Retinal pigment epithelial cell (primary cell): ENCODE measurements at regions not wholly inside any gene's neighbourhood (a gene's known extent, or its start where the extent isn't known, plus 50 kb on each side); places are given as distances from the start of the nearest gene placed in this dataset.

Source experiments
- DNase-seq: peaks from one replicate; pipeline ENCODE4 v3.0.0-alpha.2; 2010; ENCODE audit warnings: low read depth
- H3K4me3 ChIP-seq: 2 replicates; pipeline ENCODE4 v1.5.1; 2011; ENCODE audit warnings: mild to moderate bottlenecking, low read length, control low read depth, moderate library complexity
- TF ChIP-seq, protein P1 (sequence below): conservative IDR thresholded peaks from 2 replicates; pipeline ENCODE4 v1.5.1; 2011; ENCODE audit warnings: low read depth, low read length, control low read depth, inconsistent platforms

DNA sequence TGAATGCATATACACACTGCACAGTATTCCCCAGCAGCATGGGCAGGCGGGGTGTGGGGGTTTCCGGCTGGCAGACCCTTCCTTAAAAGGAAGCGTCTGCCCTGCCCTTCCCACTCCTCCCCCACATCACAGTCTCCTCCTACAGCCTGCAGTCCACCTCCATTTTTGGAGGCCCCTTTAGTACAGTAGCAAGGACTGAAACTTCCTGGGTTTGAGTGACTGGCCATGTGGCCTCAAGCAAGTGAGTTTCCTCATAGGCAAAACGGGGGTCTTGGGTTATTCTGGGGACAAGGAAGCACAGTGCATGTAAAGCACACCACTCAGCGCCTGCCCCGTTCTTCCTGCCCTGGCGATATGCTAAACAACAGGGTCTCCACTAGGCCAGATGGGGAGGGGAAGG, 62.1 kb upstream of the COL13A1 start:
- no peak overlapping the region for H3K4me3 ChIP-seq
- TF ChIP-seq, protein P1, sequence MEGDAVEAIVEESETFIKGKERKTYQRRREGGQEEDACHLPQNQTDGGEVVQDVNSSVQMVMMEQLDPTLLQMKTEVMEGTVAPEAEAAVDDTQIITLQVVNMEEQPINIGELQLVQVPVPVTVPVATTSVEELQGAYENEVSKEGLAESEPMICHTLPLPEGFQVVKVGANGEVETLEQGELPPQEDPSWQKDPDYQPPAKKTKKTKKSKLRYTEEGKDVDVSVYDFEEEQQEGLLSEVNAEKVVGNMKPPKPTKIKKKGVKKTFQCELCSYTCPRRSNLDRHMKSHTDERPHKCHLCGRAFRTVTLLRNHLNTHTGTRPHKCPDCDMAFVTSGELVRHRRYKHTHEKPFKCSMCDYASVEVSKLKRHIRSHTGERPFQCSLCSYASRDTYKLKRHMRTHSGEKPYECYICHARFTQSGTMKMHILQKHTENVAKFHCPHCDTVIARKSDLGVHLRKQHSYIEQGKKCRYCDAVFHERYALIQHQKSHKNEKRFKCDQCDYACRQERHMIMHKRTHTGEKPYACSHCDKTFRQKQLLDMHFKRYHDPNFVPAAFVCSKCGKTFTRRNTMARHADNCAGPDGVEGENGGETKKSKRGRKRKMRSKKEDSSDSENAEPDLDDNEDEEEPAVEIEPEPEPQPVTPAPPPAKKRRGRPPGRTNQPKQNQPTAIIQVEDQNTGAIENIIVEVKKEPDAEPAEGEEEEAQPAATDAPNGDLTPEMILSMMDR: no peak
- DNase-seq: no peak

DNA sequence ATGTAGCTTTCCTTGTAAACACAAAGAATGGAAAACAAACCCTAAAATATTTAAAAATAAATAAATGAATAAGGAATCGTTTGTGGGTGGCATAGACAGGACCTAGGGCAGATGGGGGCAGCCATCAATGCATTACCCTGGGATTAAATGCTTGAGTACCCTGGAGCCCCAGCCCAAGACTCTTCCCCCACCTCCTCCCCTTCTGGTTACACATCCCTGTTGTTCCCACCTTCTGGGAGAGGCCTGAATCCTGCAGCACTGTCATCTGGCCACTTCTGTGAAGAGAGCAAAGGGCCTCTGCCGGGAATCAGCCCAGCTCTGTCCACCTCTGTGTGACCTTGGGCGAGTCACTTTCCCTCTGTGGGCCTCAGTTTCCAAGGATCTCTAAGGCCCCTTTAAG, 61.6 kb upstream of the COL13A1 start:
- TF ChIP-seq, protein P1: no peak
- H3K4me3 ChIP-seq: no peak overlapping the region
- no peak for DNase-seq

DNA sequence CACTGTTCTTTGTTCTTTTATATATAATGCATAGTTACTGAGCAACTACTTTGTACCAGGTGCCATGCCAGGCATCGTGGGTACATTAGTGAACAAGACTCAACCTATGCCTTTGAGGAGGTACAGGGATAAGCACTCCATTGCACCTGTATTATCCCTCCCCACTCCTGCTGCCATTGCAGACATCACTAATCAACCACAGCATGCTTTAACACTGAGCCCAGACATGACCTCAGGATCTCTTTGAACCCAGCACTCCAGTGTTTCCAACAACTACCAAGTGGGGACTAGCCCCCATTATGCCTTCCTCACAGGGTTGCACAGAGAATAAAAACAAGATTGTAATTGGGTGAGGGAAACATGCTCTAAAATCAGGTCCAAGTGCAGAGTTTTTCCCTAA, 60.5 kb upstream of the COL13A1 start:
- H3K4me3 ChIP-seq: no peak overlapping the region
- DNase-seq: no peak
- TF ChIP-seq, protein P1: no peak

DNA sequence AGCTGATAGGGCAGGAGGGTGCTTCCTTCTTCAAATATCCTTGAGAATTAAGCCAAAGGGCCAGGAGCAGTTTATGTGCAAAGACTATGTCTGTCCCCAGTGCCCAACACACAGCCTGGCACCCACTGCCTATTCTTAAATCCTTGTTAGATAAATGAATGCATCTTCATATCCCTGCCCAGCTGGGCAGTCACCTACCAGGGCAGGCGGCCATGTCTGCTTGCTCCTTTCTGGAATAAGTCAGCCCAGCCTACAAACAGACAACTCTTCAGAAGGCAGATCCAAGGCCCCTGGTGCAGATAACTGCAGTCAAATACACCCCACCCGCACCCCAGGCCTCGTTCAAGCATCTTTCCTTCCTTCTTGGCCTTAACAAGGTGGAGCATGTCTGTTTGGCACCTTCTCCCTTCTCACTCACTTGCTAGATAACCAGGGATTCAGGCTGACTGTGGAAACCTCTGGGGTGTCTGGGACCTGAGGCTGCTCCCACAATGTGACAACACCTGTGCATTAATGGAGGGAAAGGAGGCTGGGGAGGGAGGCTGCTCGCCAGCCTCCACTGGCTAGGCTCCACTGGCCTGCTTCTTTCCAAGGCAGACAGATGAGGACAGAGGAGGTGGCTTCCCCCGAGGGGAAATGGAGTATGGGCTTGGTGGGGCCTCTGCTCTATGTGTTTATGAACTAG, 59.9 kb upstream of the COL13A1 start:
- no peak for DNase-seq
- H3K4me3 ChIP-seq: no peak overlapping the region
- TF ChIP-seq, protein P1: no peak

DNA sequence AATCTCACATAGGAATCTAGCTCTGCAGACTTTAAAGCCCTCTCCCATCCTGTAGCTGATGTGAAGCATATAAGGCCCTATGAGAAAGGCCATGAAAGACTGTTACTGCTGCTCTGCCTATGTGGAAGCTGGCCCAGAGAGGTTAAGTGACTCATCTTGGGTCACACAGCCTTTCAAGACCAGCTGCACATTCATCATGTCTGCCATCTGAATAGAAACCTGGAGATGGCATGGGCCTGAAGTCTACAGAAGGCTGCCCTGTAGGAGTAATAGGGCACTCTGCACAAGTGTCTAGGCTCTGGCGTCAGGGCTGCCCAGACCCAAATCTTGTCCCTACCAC, 59.4 kb upstream of the COL13A1 start:
- H3K4me3 ChIP-seq: no peak overlapping the region
- TF ChIP-seq, protein P1: no peak

DNA sequence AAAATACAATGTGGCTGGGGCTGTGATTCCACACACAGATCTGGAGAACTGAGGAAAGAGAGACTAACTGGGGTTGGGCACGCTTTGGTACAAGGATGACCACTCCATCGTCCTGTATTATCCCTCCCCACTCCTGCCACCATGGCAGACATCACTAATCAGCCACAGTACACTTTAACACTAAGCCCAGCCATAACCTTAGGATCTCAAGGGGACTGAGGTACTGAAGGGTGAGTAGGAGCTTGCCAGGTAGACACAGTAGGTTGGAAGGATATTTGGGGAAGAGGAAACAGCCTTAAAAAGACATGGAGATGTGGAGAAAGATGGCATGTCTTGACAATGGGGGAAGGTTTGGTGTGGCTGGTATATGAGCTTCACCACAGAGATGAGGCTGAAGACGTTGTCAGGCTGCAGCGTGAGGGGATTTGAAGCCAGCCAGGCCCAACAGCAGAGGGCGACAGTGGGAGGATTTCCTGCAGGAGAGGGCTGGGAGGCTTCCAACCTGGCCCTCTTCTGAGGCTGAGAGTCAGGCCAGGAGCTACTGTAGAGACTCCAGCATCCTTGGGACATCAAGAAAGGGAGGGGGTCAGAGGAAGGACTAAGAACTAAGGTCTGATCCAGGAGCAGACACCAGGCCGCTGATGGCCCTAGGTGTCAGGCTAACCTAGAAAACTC, 58.6 kb upstream of the COL13A1 start:
- DNase-seq: no peak
- TF ChIP-seq, protein P1: peak; percentile 72
- H3K4me3 ChIP-seq: no peak overlapping the region

More for the DNA sequence above, 59.4 kb upstream of the COL13A1 start:
- no peak for DNase-seq

DNA sequence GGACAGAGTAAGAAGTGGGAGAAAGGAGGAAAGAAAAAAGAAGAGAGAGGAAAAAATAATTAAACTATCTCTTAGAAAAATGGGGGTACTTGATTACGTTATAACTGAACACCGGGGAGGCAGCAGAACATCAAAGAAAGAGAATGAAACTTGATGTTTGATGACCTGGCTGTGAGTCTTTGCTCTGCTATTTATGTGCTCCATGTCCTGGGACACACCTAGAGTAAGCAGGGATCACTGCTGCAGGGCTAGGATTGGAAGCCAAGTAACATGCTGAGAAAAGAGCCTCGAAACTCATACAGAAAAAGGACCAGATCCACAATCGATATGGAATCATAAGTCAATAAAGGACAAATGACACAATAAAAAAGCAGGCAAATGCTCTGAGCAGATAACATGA, 56.7 kb upstream of the COL13A1 start:
- TF ChIP-seq, protein P1: no peak
- DNase-seq: no peak
- H3K4me3 ChIP-seq: no peak overlapping the region
